Stimulated activated CD8-positive, alpha-beta memory T cell treated with anti-CD3 and anti-CD28 coated beads, Interleukin-12 subunit alpha, Interleukin-12 subunit beta, amount 100 ng/mL, for 1 hour (primary cell): ENCODE measurements at regions not wholly inside any gene's neighbourhood (a gene's known extent, or its start where the extent isn't known, plus 50 kb on each side); places are given as distances from the start of the nearest gene placed in this dataset.
"Not testable (repeated sequence)": the region's sequence is repeated elsewhere in the genome, so short reads cannot be mapped to it uniquely, and the experiment has no call there.

ENCODE experiments used
- DNase-seq: peaks from one replicate; pipeline ENCODE4 v3.0.0-alpha.2; 2020; ENCODE audit warnings: low read depth

GRCh38 chr3:153440311-153440710 lies 278.3 kb downstream of the RAP2B start:
- no peak for DNase-seq

- no peak for DNase-seq
Observed at GRCh38 chr3:153442386-153442785, 280.4 kb downstream of the RAP2B start.

GRCh38 chr3:153442799-153443487 lies 280.9 kb downstream of the RAP2B start:
- DNase-seq: no peak

- no peak for DNase-seq
Observed at GRCh38 chr3:153443961-153444360, 281.9 kb downstream of the RAP2B start.

- DNase-seq: no peak
Observed at GRCh38 chr3:153445817-153446216, 283.8 kb downstream of the RAP2B start.

GRCh38 chr3:153448151-153448829 lies 286.3 kb downstream of the RAP2B start:
- no peak for DNase-seq

GRCh38 chr3:153456833-153457545 lies 295.0 kb downstream of the RAP2B start:
- no peak for DNase-seq

GRCh38 chr3:153458881-153459280 lies 296.9 kb downstream of the RAP2B start:
- DNase-seq: no peak

GRCh38 chr3:153462545-153462944 lies 300.5 kb downstream of the RAP2B start:
- DNase-seq: no peak

GRCh38 chr3:153463895-153464294 lies 301.9 kb downstream of the RAP2B start:
- DNase-seq: no peak

- no peak for DNase-seq
Observed at GRCh38 chr3:153469162-153469561, 307.1 kb downstream of the RAP2B start.

- DNase-seq: no peak
Observed at GRCh38 chr3:153484842-153485241, 322.8 kb downstream of the RAP2B start.

GRCh38 chr3:153495422-153495821 lies 333.4 kb downstream of the RAP2B start:
- DNase-seq: no peak

- DNase-seq: no peak
Observed at GRCh38 chr3:153502682-153503081, 340.7 kb downstream of the RAP2B start.

- no peak for DNase-seq
Observed at GRCh38 chr3:153503873-153504272, 341.8 kb downstream of the RAP2B start.

GRCh38 chr3:153506205-153506604 lies 344.2 kb downstream of the RAP2B start:
- DNase-seq: not testable (repeated sequence)

GRCh38 chr3:153506686-153507085 lies 344.7 kb downstream of the RAP2B start:
- not testable (repeated sequence) for DNase-seq

GRCh38 chr3:153513236-153513635 lies 351.2 kb downstream of the RAP2B start:
- DNase-seq: peak; percentile 5

GRCh38 chr3:153528473-153528872 lies 366.4 kb downstream of the RAP2B start:
- DNase-seq: no peak

GRCh38 chr3:153539263-153539662 lies 377.2 kb downstream of the RAP2B start:
- DNase-seq: no peak

- DNase-seq: no peak
Observed at GRCh38 chr3:153545471-153545870, 383.4 kb downstream of the RAP2B start.

- no peak for DNase-seq
Observed at GRCh38 chr3:153547970-153548369, 385.9 kb downstream of the RAP2B start.

GRCh38 chr3:153549686-153550085 lies 387.7 kb downstream of the RAP2B start:
- not testable (repeated sequence) for DNase-seq
